Lower leg skin (tissue), 3 donors: ENCODE measurements at regions not wholly inside any gene's neighbourhood (a gene's known extent, or its start where the extent isn't known, plus 50 kb on each side); places are given as distances from the start of the nearest gene placed in this dataset.

Source experiments
- CTCF ChIP-seq, 3 donors: fragments of 450-650 bp; IDR thresholded peaks; one replicate each; pipeline ENCODE4 v1.5.1; 2016; ENCODE audit warnings: antibody characterized with exemption in 3 of 3, mild to moderate bottlenecking in 3 of 3, moderate library complexity in 2 of 3
- POLR2A ChIP-seq, 2 donors: fragments of 450-650 bp; IDR thresholded peaks; one replicate each; pipeline ENCODE4 v1.6.1; 2016 to 2017; ENCODE audit warnings: antibody characterized with exemption in 2 of 2, mild to moderate bottlenecking in 1 of 2, moderate library complexity in 1 of 2

- TF ChIP-seq CTCF (IDR thresholded peaks at IDR 0.05) (no peak), POLR2A (IDR thresholded peaks at IDR 0.05) (no peak)
Observed at GRCh38 chr3:161556533-161556932, 59.9 kb downstream of the OTOL1 start.
